GM12878 (cell line): ENCODE measurements at regions not wholly inside any gene's neighbourhood (a gene's known extent, or its start where the extent isn't known, plus 50 kb on each side); places are given as distances from the start of the nearest gene placed in this dataset.

ENCODE experiments used
- BCLAF1 ChIP-seq: fragments of 450-650 bp; IDR thresholded peaks from 2 replicates; pipeline ENCODE4 v1.6.1; 2017; ENCODE audit warnings: antibody characterized with exemption, mild to moderate bottlenecking, moderate library complexity
- BHLHE40 ChIP-seq, 2 experiments: fragments of 450-650 bp in 1 of 2; IDR thresholded peaks; 2 replicates each; pipeline ENCODE4 v1.6.1; 2011 to 2017; ENCODE audit warnings: low read depth in 2 of 2, borderline replicate concordance in 1 of 2, improper control_type of control experiment in 1 of 2, low read length in 1 of 2, mild to moderate bottlenecking in 1 of 2
- CBFB ChIP-seq: IDR thresholded peaks from 2 replicates; pipeline ENCODE4 v1.6.1; 2016; ENCODE audit warnings: antibody characterized with exemption, low read depth
- CTCF ChIP-seq, 3 experiments: IDR thresholded peaks in 2 of 3; conservative IDR thresholded peaks in 1 of 3; 2 replicates each; pipeline ENCODE4 v1.5.1; 2011; ENCODE audit warnings: low read depth in 3 of 3, low read length in 3 of 3, mild to moderate bottlenecking in 3 of 3, control low read depth in 2 of 3, moderate library complexity in 2 of 3, inconsistent platforms in 1 of 3, mixed read lengths in 1 of 3; ENCODE audit not compliant: control insufficient read depth in 2 of 3, insufficient read depth in 1 of 3; ENCODE audit errors: extremely low read depth in 1 of 3
- EP300 ChIP-seq, 2 experiments: fragments of 150-350 bp in 1 of 2; IDR thresholded peaks; 2 replicates each; pipeline ENCODE4 v1.6.1; 2011 to 2012; ENCODE audit warnings: low read depth in 2 of 2, low read length in 2 of 2, borderline replicate concordance in 1 of 2, improper control_type of control experiment in 1 of 2, inconsistent platforms in 1 of 2; ENCODE audit not compliant: control insufficient read depth in 1 of 2
- IKZF1 ChIP-seq: fragments of 450-650 bp; conservative IDR thresholded peaks from 2 replicates; pipeline ENCODE4 v1.6.1; 2017; ENCODE audit warnings: antibody characterized with exemption, mild to moderate bottlenecking
- NRF1 ChIP-seq: conservative IDR thresholded peaks from 2 replicates; pipeline ENCODE4 v1.6.1; 2011; ENCODE audit warnings: mild to moderate bottlenecking, low read depth, low read length, improper control_type of control experiment
- PAX5 ChIP-seq: IDR thresholded peaks from 2 replicates; pipeline ENCODE4 v1.6.1; 2011; ENCODE audit warnings: low read depth, low read length, borderline replicate concordance
- PBX3 ChIP-seq: IDR thresholded peaks from 2 replicates; pipeline ENCODE4 v1.6.1; 2011; ENCODE audit warnings: mild to moderate bottlenecking, low read depth, low read length, moderate library complexity; ENCODE audit not compliant: insufficient replicate concordance
- RFX5 ChIP-seq: IDR thresholded peaks from 2 replicates; pipeline ENCODE4 v1.6.1; 2011; ENCODE audit warnings: low read depth, low read length, improper control_type of control experiment
- SIN3A ChIP-seq: IDR thresholded peaks from 2 replicates; pipeline ENCODE4 v1.6.1; 2012; ENCODE audit warnings: low read depth, low read length, improper control_type of control experiment
- SKIL ChIP-seq: fragments of 450-650 bp; IDR thresholded peaks from 2 replicates; pipeline ENCODE4 v1.6.1; 2017; ENCODE audit warnings: mild to moderate bottlenecking, low read depth, inconsistent platforms; ENCODE audit not compliant: poor library complexity, severe bottlenecking
- STAT1 ChIP-seq: fragments of 450-650 bp; conservative IDR thresholded peaks from 2 replicates; pipeline ENCODE4 v1.6.1; 2014; ENCODE audit warnings: antibody characterized with exemption, mild to moderate bottlenecking
- SUZ12 ChIP-seq: fragments of 200-600 bp; sonication (generic); IDR thresholded peaks from one replicate; pipeline ENCODE4 v1.6.1; 2018; ENCODE audit warnings: antibody characterized with exemption, mild to moderate bottlenecking; ENCODE audit not compliant: unreplicated experiment

GRCh38 chr10:62738916-62739315 lies 65.6 kb upstream of the ADO start:
- no peak for TF ChIP-seq SIN3A
- no peak for TF ChIP-seq CTCF (IDR thresholded peaks at IDR 0.05 in 2 of 3, conservative IDR thresholded peaks at IDR 0.05 in 1 of 3; ENCODE audit: control insufficient read depth in 2 of 3, extremely low read depth in 1 of 3, insufficient read depth in 1 of 3, low read depth in 3 of 3, low read length in 3 of 3)
- TF ChIP-seq NRF1 = no peak
- TF ChIP-seq RFX5 = no peak
- TF ChIP-seq IKZF1 = no peak
- no peak for TF ChIP-seq BCLAF1
- TF ChIP-seq SKIL = no peak
- TF ChIP-seq BHLHE40 (IDR thresholded peaks at IDR 0.05; ENCODE audit: borderline replicate concordance in 1 of 2, low read depth in 2 of 2, low read length in 1 of 2) = no peak
- no peak for TF ChIP-seq SUZ12
- TF ChIP-seq EP300 (IDR thresholded peaks at IDR 0.05; ENCODE audit: borderline replicate concordance in 1 of 2, control insufficient read depth in 1 of 2, low read depth in 2 of 2, low read length in 2 of 2) = no peak
- TF ChIP-seq PAX5 = no peak
- no peak for TF ChIP-seq STAT1
- no peak for TF ChIP-seq PBX3
- no peak for TF ChIP-seq CBFB
